ENCODE measurements at regions not wholly inside any gene's neighbourhood (a gene's known extent, or its start where the extent isn't known, plus 50 kb on each side); places are given as distances from the start of the nearest gene placed in this dataset.
A peak's percentile ranks its signal among the peaks of the same experiment; 100 is the strongest.

DNA sequence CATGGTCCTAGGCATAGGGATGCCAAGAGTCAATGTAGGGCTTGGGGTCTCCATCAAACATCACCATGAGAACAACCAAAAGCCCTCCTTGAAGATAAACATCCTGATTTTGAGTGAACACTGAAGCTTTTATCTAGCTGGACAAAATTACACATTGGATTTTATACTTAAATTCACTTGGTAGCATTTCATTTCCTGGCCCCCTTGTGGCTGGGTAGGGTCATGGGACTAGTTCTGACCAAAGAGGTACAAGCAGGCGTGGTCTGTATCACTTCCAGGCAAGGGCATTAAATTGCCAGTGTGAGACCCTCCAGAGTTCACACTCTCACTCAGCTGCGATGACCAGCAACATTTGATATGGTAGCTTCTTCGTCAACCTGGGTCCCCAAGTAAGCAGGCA, 320.3 kb downstream of the ACTL7B start:
- no peaks in the 10 kb centered on the region for H3K9me3 ChIP-seq (ENCODE audit: insufficient read depth, low read depth, low read length)
- H3K9ac ChIP-seq (ENCODE audit: low read depth, low read length, poor library complexity, severe bottlenecking), result no peak overlapping the region
- TF ChIP-seq, protein P1, sequence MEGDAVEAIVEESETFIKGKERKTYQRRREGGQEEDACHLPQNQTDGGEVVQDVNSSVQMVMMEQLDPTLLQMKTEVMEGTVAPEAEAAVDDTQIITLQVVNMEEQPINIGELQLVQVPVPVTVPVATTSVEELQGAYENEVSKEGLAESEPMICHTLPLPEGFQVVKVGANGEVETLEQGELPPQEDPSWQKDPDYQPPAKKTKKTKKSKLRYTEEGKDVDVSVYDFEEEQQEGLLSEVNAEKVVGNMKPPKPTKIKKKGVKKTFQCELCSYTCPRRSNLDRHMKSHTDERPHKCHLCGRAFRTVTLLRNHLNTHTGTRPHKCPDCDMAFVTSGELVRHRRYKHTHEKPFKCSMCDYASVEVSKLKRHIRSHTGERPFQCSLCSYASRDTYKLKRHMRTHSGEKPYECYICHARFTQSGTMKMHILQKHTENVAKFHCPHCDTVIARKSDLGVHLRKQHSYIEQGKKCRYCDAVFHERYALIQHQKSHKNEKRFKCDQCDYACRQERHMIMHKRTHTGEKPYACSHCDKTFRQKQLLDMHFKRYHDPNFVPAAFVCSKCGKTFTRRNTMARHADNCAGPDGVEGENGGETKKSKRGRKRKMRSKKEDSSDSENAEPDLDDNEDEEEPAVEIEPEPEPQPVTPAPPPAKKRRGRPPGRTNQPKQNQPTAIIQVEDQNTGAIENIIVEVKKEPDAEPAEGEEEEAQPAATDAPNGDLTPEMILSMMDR (conservative IDR thresholded peaks at IDR 0.05; ENCODE audit: low read length), result peak; percentile 39
- no peak for TF ChIP-seq EZH2phosphoT487 (IDR thresholded peaks at IDR 0.05; ENCODE audit: borderline replicate concordance)
- H3K4me2 ChIP-seq (ENCODE audit: low read depth, low read length, poor library complexity, severe bottlenecking), result no peak overlapping the region
- H2AFZ ChIP-seq (ENCODE audit: low read length), result no peak overlapping the region
- no peaks in the 10 kb centered on the region for H3K4me1 ChIP-seq (ENCODE audit: insufficient read depth, low read length, poor library complexity, severe bottlenecking)
- no peaks in the 10 kb centered on the region for H4K20me1 ChIP-seq (ENCODE audit: insufficient read depth, low read length, poor library complexity, severe bottlenecking)
- no peak overlapping the region for H3K4me3 ChIP-seq (ENCODE audit: low read length, poor library complexity, severe bottlenecking)
- no peaks in the 10 kb centered on the region for H3K79me2 ChIP-seq (ENCODE audit: insufficient read depth, low read length)
- H3F3A ChIP-seq (ENCODE audit: low read depth), result no peaks in the 10 kb centered on the region
- no peaks in the 10 kb centered on the region for H3K9me2 ChIP-seq (replicated peaks; ENCODE audit: low read depth, low read length)
- H3K36me3 ChIP-seq (ENCODE audit: insufficient read depth, low read length), result no peaks in the 10 kb centered on the region
- no peaks in the 10 kb centered on the region for H3K27me3 ChIP-seq (ENCODE audit: insufficient read depth, low read length, poor library complexity, severe bottlenecking)

- no peak overlapping the region for H3K4me3 ChIP-seq (ENCODE audit: low read length, poor library complexity, severe bottlenecking)
- H3K9me3 ChIP-seq (ENCODE audit: insufficient read depth, low read depth, low read length), result no peaks in the 10 kb centered on the region
- no peaks in the 10 kb centered on the region for H3K79me2 ChIP-seq (ENCODE audit: insufficient read depth, low read length)
- H3K9ac ChIP-seq (ENCODE audit: low read depth, low read length, poor library complexity, severe bottlenecking), result no peak overlapping the region
- TF ChIP-seq, protein P1 (conservative IDR thresholded peaks at IDR 0.05; ENCODE audit: low read length), result no peak
- TF ChIP-seq EZH2phosphoT487 (IDR thresholded peaks at IDR 0.05; ENCODE audit: borderline replicate concordance), result no peak
- no peaks in the 10 kb centered on the region for H3K9me2 ChIP-seq (replicated peaks; ENCODE audit: low read depth, low read length)
- no peaks in the 10 kb centered on the region for H3K27me3 ChIP-seq (ENCODE audit: insufficient read depth, low read length, poor library complexity, severe bottlenecking)
- H3K4me2 ChIP-seq (ENCODE audit: low read depth, low read length, poor library complexity, severe bottlenecking), result no peak overlapping the region
- no peaks in the 10 kb centered on the region for H4K20me1 ChIP-seq (ENCODE audit: insufficient read depth, low read length, poor library complexity, severe bottlenecking)
- H3K36me3 ChIP-seq (ENCODE audit: insufficient read depth, low read length), result no peaks in the 10 kb centered on the region
- H3F3A ChIP-seq (ENCODE audit: low read depth), result no peaks in the 10 kb centered on the region
- H3K4me1 ChIP-seq (ENCODE audit: insufficient read depth, low read length, poor library complexity, severe bottlenecking), result no peaks in the 10 kb centered on the region
- no peak overlapping the region for H2AFZ ChIP-seq (ENCODE audit: low read length)
Measured at GRCh38 chr9:108534741-108535140, 321.0 kb downstream of the ACTL7B start.

DNA sequence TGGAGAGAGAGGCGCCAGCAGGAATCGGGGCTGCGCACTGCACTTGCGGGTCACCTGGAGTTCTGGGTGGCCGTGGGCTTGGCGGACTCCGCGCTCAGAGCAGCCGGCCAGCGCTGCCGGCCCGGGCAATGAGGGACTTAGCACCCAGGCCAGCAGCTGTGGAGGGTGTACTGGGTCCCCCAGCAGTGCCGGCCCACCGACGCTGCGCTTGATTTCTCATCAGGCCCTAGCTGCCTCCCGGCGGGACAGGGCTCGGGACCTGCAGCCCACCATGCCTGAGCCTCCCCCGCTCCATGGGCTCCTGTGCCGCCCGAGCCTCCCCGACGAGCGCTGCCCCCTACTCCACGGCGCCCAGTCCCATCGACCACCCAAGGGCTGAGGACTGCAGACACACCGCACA, 325.6 kb downstream of the ACTL7B start:
- H3K36me3 ChIP-seq (ENCODE audit: insufficient read depth, low read length), result no peaks in the 10 kb centered on the region
- H3F3A ChIP-seq (ENCODE audit: low read depth), result no peaks in the 10 kb centered on the region
- H4K20me1 ChIP-seq (ENCODE audit: insufficient read depth, low read length, poor library complexity, severe bottlenecking), result no peaks in the 10 kb centered on the region
- no peaks in the 10 kb centered on the region; the same call in 1 of the 2 replicates for H3K9me3 ChIP-seq (ENCODE audit: insufficient read depth, low read depth, low read length)
- no peaks in the 10 kb centered on the region for H3K79me2 ChIP-seq (ENCODE audit: insufficient read depth, low read length)
- H3K9ac ChIP-seq (ENCODE audit: low read depth, low read length, poor library complexity, severe bottlenecking), result no peak overlapping the region
- H3K4me2 ChIP-seq (ENCODE audit: low read depth, low read length, poor library complexity, severe bottlenecking), result no peak overlapping the region
- no peak overlapping the region for H3K4me3 ChIP-seq (ENCODE audit: low read length, poor library complexity, severe bottlenecking)
- no peaks in the 10 kb centered on the region for H3K27me3 ChIP-seq (ENCODE audit: insufficient read depth, low read length, poor library complexity, severe bottlenecking)
- TF ChIP-seq EZH2phosphoT487 (IDR thresholded peaks at IDR 0.05; ENCODE audit: borderline replicate concordance), result no peak
- TF ChIP-seq, protein P1 (conservative IDR thresholded peaks at IDR 0.05; ENCODE audit: low read length), result no peak
- no peaks in the 10 kb centered on the region for H3K9me2 ChIP-seq (replicated peaks; ENCODE audit: low read depth, low read length)
- H2AFZ ChIP-seq (ENCODE audit: low read length), result no peak overlapping the region
- H3K4me1 ChIP-seq (ENCODE audit: insufficient read depth, low read length, poor library complexity, severe bottlenecking), result no peaks in the 10 kb centered on the region

Measured in Loucy (cell line).